SK-N-SH (cell line): ENCODE measurements at regions not wholly inside any gene's neighbourhood (a gene's known extent, or its start where the extent isn't known, plus 50 kb on each side); places are given as distances from the start of the nearest gene placed in this dataset.

Source experiments
- CTCF ChIA-PET: fragments of 300-600, 350-600 bp; formaldehyde crosslinking; extraction: SDS; loops from one replicate; lab custom pipeline; 2021; lab: Yijun Ruan, JAX
- POLR2A ChIA-PET: fragments of 350-600 bp; sonication (Branson Sonifier 250); formaldehyde crosslinking; extraction: SDS; loops from one replicate; lab custom pipeline; 2020; ENCODE audit warnings: antibody characterized with exemption, inconsistent platforms; lab: Yijun Ruan, JAX
- DNase-seq: peaks from one replicate; pipeline ENCODE4 v3.0.0; 2012
- H2AFZ ChIP-seq: fragments of 200-600 bp; sonication (generic); 2 replicates; pipeline ENCODE4 v1.8.1; 2016; ENCODE audit warnings: antibody characterized with exemption, mild to moderate bottlenecking, low read depth
- H3F3A ChIP-seq: fragments of 200-600 bp; sonication (generic); replicated peaks from 2 replicates; pipeline ENCODE3; 2016; ENCODE audit warnings: antibody characterized with exemption, mild to moderate bottlenecking; ENCODE audit not compliant: insufficient read depth
- H3K27ac ChIP-seq, 2 experiments: fragments of 200-500 bp in 1 of 2; fragments of 200-600 bp in 1 of 2; sonication (Bioruptor generic) in 1 of 2; sonication (generic), shearing (Covaris generic) in 1 of 2; 2 replicates each; pipeline versions ENCODE4 v1.5.1 to v1.6.1; 2014 to 2016; ENCODE audit warnings: low read depth in 2 of 2, inconsistent platforms in 1 of 2, low read length in 1 of 2, mild to moderate bottlenecking in 1 of 2, mixed read lengths in 1 of 2
- H3K27me3 ChIP-seq: fragments of 200-600 bp; sonication (generic), shearing (Covaris generic); 2 replicates; pipeline ENCODE4 v1.6.1; 2016; ENCODE audit warnings: mixed run types; ENCODE audit not compliant: insufficient read depth
- H3K36me3 ChIP-seq, 2 experiments: fragments of 200-500 bp in 1 of 2; fragments of 200-600 bp in 1 of 2; sonication (Bioruptor generic) in 1 of 2; sonication (generic) in 1 of 2; replicated peaks in 1 of 2; 2 replicates each; pipeline versions ENCODE3 to v1.5.1; 2014 to 2016; ENCODE audit warnings: low read length in 1 of 2, mild to moderate bottlenecking in 1 of 2; ENCODE audit not compliant: insufficient read depth in 2 of 2, control insufficient read depth in 1 of 2
- H3K4me1 ChIP-seq, 2 experiments: fragments of 200-500 bp in 1 of 2; fragments of 200-600 bp in 1 of 2; sonication (Bioruptor generic) in 1 of 2; sonication (generic), shearing (Covaris generic) in 1 of 2; 2 replicates each; pipeline versions ENCODE4 v1.5.1 to v1.6.1; 2014 to 2016; ENCODE audit warnings: low read depth in 1 of 2, low read length in 1 of 2, mixed run types in 1 of 2; ENCODE audit not compliant: insufficient read depth in 2 of 2, control insufficient read depth in 1 of 2
- H3K4me2 ChIP-seq: fragments of 200-600 bp; sonication (generic), shearing (Covaris generic); 2 replicates; pipeline ENCODE4 v1.6.1; 2017; ENCODE audit warnings: mixed run types
- H3K4me3 ChIP-seq, 2 experiments: fragments of 200-500 bp in 1 of 2; fragments of 200-600 bp in 1 of 2; sonication (Bioruptor generic) in 1 of 2; sonication (generic), shearing (Covaris generic) in 1 of 2; 2 replicates each; pipeline versions ENCODE4 v1.5.1 to v1.8.1; 2014 to 2016; ENCODE audit warnings: low read depth in 2 of 2, inconsistent platforms in 1 of 2, low read length in 1 of 2, mild to moderate bottlenecking in 1 of 2, mixed read lengths in 1 of 2, moderate library complexity in 1 of 2
- H3K79me2 ChIP-seq: fragments of 200-600 bp; sonication (generic); 2 replicates; pipeline ENCODE4 v1.8.1; 2017; ENCODE audit warnings: mild to moderate bottlenecking; ENCODE audit not compliant: insufficient read depth
- H3K9ac ChIP-seq: fragments of 200-600 bp; sonication (generic); 2 replicates; pipeline ENCODE4 v1.6.1; 2017; ENCODE audit warnings: mixed run types
- H3K9me2 ChIP-seq: fragments of 200-600 bp; sonication (generic); 2 replicates; pipeline ENCODE4 v1.6.1; 2017; ENCODE audit warnings: mixed run types
- H3K9me3 ChIP-seq: fragments of 200-600 bp; sonication (generic); 2 replicates; pipeline ENCODE4 v1.6.1; 2017; ENCODE audit warnings: mixed run types, mild to moderate bottlenecking, moderate library complexity
- H4K20me1 ChIP-seq: fragments of 200-600 bp; sonication (generic); 2 replicates; pipeline ENCODE4 v1.6.1; 2017; ENCODE audit warnings: mild to moderate bottlenecking, mixed run types; ENCODE audit not compliant: insufficient read depth
- FOSL2 ChIP-seq: IDR thresholded peaks from 2 replicates; pipeline ENCODE4 v1.4.0; 2012; ENCODE audit warnings: low read depth, mild to moderate bottlenecking, moderate library complexity, borderline replicate concordance
- FOXM1 ChIP-seq: IDR thresholded peaks from 2 replicates; pipeline ENCODE4 v1.4.0; 2012; ENCODE audit warnings: low read depth, mild to moderate bottlenecking
- GABPA ChIP-seq: IDR thresholded peaks from 2 replicates; pipeline ENCODE4 v1.4.0; 2012; ENCODE audit warnings: low read depth, mild to moderate bottlenecking
- MAX ChIP-seq: IDR thresholded peaks from 2 replicates; pipeline ENCODE4 v1.4.0; 2012; ENCODE audit warnings: low read depth
- PBX3 ChIP-seq: IDR thresholded peaks from 2 replicates; pipeline ENCODE4; 2012
- RCOR1 ChIP-seq: fragments of 150-350 bp; IDR thresholded peaks from 2 replicates; pipeline ENCODE4 v1.6.1; 2017; ENCODE audit warnings: antibody characterized with exemption, low read length
- RFX5 ChIP-seq: IDR thresholded peaks from 2 replicates; pipeline ENCODE4 v1.6.1; 2012; ENCODE audit warnings: mild to moderate bottlenecking, improper control_type of control experiment, low read length
- TAF1 ChIP-seq: IDR thresholded peaks from 2 replicates; pipeline ENCODE4 v1.6.1; 2012; ENCODE audit warnings: low read depth, mild to moderate bottlenecking, low read length, moderate library complexity, borderline replicate concordance
- TEAD4 ChIP-seq: IDR thresholded peaks from 2 replicates; pipeline ENCODE4 v1.4.0; 2012; ENCODE audit warnings: mild to moderate bottlenecking, borderline replicate concordance; ENCODE audit not compliant: insufficient read depth
- WGBS: methylation state at CpG from one replicate; pipeline ENCODE4 v1.1.6; 2017; ENCODE audit warnings: low lambda C conversion rate; 5-methylcytosine and 5-hydroxymethylcytosine counted together
- TF ChIP-seq, protein P1 (sequence below): IDR thresholded peaks from 2 replicates; pipeline ENCODE4 v1.4.0; 2012; ENCODE audit warnings: low read depth, borderline replicate concordance
- TF ChIP-seq, protein P2 (sequence below): fragments of 150-350 bp; IDR thresholded peaks from 2 replicates; pipeline ENCODE4 v1.6.1; 2016; ENCODE audit warnings: mild to moderate bottlenecking, low read depth, low read length
- TF ChIP-seq, protein P3 (sequence below): fragments of 200-600 bp; sonication (generic); IDR thresholded peaks from 2 replicates; pipeline ENCODE4 v1.6.1; 2017; ENCODE audit warnings: antibody characterized with exemption, mild to moderate bottlenecking, moderate library complexity
- TF ChIP-seq, protein P4 (sequence below): IDR thresholded peaks from 2 replicates; pipeline ENCODE4 v1.4.0; 2012; ENCODE audit warnings: low read depth, borderline replicate concordance

DNA sequence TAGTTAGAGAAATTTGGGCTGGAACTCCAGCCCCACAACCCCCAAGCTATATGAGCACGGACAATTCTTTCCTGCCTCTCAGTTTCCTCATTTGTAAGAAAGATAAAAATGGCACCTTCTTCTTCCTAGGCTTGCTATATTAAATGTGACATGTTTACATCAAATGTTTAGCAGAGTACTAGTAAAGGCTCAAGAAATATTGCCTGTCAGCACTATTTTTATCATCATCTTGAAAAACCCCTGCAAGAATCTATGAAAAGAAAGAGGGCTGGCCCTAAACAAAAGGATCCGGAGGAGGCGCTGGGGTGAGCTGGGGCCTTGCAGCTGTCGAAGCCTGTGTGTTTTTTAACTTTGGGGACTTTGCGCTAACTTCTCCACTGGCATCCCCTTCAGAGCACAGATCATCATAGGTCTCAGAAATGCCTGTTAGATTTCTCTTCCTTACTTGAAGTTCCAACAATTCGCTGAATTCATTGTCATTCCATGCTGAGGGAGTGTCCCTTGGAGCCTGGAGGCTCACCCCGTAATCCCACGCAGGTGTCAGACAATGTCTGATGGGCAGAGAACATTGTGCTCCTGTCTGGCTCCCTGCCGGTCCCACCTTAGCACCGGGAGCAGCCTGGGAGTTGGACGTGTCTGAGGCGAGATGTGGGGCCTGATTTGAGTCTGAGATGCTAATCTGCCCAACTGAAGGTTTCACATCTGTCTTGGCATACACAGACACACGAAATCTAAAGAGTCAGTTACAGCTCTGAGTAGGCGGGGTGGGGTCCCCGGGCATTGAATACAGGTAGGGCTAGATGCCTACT lies 206.8 kb downstream of the NUAK1 start (continued):
- TF ChIP-seq, protein P1, sequence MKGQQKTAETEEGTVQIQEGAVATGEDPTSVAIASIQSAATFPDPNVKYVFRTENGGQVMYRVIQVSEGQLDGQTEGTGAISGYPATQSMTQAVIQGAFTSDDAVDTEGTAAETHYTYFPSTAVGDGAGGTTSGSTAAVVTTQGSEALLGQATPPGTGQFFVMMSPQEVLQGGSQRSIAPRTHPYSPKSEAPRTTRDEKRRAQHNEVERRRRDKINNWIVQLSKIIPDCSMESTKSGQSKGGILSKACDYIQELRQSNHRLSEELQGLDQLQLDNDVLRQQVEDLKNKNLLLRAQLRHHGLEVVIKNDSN = no peak
- TF ChIP-seq GABPA = no peak
- TF ChIP-seq, protein P2, sequence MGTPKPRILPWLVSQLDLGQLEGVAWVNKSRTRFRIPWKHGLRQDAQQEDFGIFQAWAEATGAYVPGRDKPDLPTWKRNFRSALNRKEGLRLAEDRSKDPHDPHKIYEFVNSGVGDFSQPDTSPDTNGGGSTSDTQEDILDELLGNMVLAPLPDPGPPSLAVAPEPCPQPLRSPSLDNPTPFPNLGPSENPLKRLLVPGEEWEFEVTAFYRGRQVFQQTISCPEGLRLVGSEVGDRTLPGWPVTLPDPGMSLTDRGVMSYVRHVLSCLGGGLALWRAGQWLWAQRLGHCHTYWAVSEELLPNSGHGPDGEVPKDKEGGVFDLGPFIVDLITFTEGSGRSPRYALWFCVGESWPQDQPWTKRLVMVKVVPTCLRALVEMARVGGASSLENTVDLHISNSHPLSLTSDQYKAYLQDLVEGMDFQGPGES = no peak
- no peak for TF ChIP-seq TEAD4
- TF ChIP-seq MAX = no peak
- TF ChIP-seq TAF1 = no peak
- no peak for TF ChIP-seq FOXM1
- TF ChIP-seq PBX3 = no peak
- no peak for TF ChIP-seq FOSL2

GRCh38 chr12:105933671-105934665 lies 204.8 kb downstream of the NUAK1 start:
- peak overlapping the region; percentile 17 for H2AFZ ChIP-seq
- no peaks in the 10 kb centered on the region for H3K36me3 ChIP-seq
- peak; percentile 4 for DNase-seq
- no peaks in the 10 kb centered on the region for H3K9me3 ChIP-seq
- CTCF ChIA-PET = interaction anchor here (1.3 kb wide), 1 partner anchor 202 kb away, joined by 4 read pairs; no protein-coding TSS in a partner anchor
- peaks cover 6% of the 10 kb centered on the region for H3F3A ChIP-seq
- no peaks in the 10 kb centered on the region for H3K79me2 ChIP-seq
- H3K27ac ChIP-seq = peak overlapping the region; percentile 81 to 88
- H3K27me3 ChIP-seq = no peaks in the 10 kb centered on the region
- peaks cover 0 to 21% of the 10 kb centered on the region in 2 experiments for H3K4me1 ChIP-seq
- H3K4me2 ChIP-seq = peak overlapping the region; percentile 64
- no peaks in the 10 kb centered on the region for H4K20me1 ChIP-seq
- H3K9ac ChIP-seq = peak overlapping the region; percentile 39; the same call in 1 of the 2 replicates
- H3K4me3 ChIP-seq = peak overlapping the region in 1 of 2 experiments; percentile 16; a peak in 2 of 4 replicates
- POLR2A ChIA-PET = no interaction called here
- WGBS = 32% methylated on average over 13 of the region's 13 CpGs
- H3K9me2 ChIP-seq = no peaks in the 10 kb centered on the region
- TF ChIP-seq, protein P3, sequence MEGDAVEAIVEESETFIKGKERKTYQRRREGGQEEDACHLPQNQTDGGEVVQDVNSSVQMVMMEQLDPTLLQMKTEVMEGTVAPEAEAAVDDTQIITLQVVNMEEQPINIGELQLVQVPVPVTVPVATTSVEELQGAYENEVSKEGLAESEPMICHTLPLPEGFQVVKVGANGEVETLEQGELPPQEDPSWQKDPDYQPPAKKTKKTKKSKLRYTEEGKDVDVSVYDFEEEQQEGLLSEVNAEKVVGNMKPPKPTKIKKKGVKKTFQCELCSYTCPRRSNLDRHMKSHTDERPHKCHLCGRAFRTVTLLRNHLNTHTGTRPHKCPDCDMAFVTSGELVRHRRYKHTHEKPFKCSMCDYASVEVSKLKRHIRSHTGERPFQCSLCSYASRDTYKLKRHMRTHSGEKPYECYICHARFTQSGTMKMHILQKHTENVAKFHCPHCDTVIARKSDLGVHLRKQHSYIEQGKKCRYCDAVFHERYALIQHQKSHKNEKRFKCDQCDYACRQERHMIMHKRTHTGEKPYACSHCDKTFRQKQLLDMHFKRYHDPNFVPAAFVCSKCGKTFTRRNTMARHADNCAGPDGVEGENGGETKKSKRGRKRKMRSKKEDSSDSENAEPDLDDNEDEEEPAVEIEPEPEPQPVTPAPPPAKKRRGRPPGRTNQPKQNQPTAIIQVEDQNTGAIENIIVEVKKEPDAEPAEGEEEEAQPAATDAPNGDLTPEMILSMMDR = no peak
- no peak for TF ChIP-seq RCOR1
- TF ChIP-seq FOXM1 = peak; percentile 89
- TF ChIP-seq PBX3 = peak; percentile 88
- TF ChIP-seq RFX5 = no peak
- TF ChIP-seq, protein P4, sequence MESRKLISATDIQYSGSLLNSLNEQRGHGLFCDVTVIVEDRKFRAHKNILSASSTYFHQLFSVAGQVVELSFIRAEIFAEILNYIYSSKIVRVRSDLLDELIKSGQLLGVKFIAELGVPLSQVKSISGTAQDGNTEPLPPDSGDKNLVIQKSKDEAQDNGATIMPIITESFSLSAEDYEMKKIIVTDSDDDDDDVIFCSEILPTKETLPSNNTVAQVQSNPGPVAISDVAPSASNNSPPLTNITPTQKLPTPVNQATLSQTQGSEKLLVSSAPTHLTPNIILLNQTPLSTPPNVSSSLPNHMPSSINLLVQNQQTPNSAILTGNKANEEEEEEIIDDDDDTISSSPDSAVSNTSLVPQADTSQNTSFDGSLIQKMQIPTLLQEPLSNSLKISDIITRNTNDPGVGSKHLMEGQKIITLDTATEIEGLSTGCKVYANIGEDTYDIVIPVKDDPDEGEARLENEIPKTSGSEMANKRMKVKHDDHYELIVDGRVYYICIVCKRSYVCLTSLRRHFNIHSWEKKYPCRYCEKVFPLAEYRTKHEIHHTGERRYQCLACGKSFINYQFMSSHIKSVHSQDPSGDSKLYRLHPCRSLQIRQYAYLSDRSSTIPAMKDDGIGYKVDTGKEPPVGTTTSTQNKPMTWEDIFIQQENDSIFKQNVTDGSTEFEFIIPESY = peak; percentile 61; the same call in 1 of the 2 replicates
